Ovary (tissue), 7 donors: ENCODE measurements at regions not wholly inside any gene's neighbourhood (a gene's known extent, or its start where the extent isn't known, plus 50 kb on each side); places are given as distances from the start of the nearest gene placed in this dataset.

ENCODE experiments used
- DNase-seq, 5 donors: peaks; one replicate each; pipeline ENCODE4 v3.0.0-alpha.2; 2019 to 2020
- H3K27ac ChIP-seq, 2 donors: fragments of 200-600 bp; one replicate each; pipeline versions ENCODE4 v1.5.1 to v1.8.0; 2019 to 2022
- H3K27me3 ChIP-seq: fragments of 200-600 bp; one replicate; pipeline ENCODE4 v1.8.0; 2022
- H3K36me3 ChIP-seq: fragments of 200-600 bp; sonication (generic); one replicate; pipeline ENCODE4 v1.5.1; 2019
- H3K4me1 ChIP-seq: one replicate; pipeline ENCODE4 v1.8.1; 2013; ENCODE audit warnings: mild to moderate bottlenecking, moderate library complexity; ENCODE audit not compliant: insufficient read depth
- H3K4me3 ChIP-seq: fragments of 200-600 bp; sonication (generic); one replicate; pipeline ENCODE4 v1.5.1; 2017
- H3K9me3 ChIP-seq, 2 donors: fragments of 200-600 bp in 1 of 2; sonication (generic) in 1 of 2; one replicate each; pipeline versions ENCODE4 v1.5.1 to v1.8.1; 2013 to 2019; ENCODE audit warnings: mild to moderate bottlenecking in 1 of 2, moderate library complexity in 1 of 2
- EP300 ChIP-seq: sonication (generic); formaldehyde crosslinking; IDR thresholded peaks from one replicate; pipeline ENCODE4 v1.6.1; 2017; ENCODE audit warnings: antibody characterized with exemption
- POLR2A ChIP-seq: fragments of 450-650 bp; IDR thresholded peaks from one replicate; pipeline ENCODE4 v1.6.1; 2017; ENCODE audit warnings: antibody characterized with exemption, mild to moderate bottlenecking, moderate library complexity
- WGBS, 3 donors: extraction: QIAGEN DNeasy Blood & Tissue Kit in 1 of 3; methylation state at CpG; one replicate each; pipeline versions ENCODE4 v1.1.5 to v1.1.7; 2013 to 2017; 5-methylcytosine and 5-hydroxymethylcytosine counted together
- intact Hi-C, 4 donors: fragments of 100-400 bp; cut with DNase I; formaldehyde crosslinking; loops; one replicate each; pipeline versions ENCODE4 v1.11.0 to v1.15.1; 2022 to 2023
- TF ChIP-seq, protein P1 (sequence below), 3 donors: fragments of 450-650 bp in 2 of 3; fragments of 200-600 bp in 1 of 3; IDR thresholded peaks; one replicate each; pipeline versions ENCODE4 v1.5.1 to v1.8.0; 2016 to 2022; ENCODE audit warnings: antibody characterized with exemption in 3 of 3, mild to moderate bottlenecking in 1 of 3
- donor health status: DM: no; HTN: no; CAD: no; lungs with moderate emphysema.
- donor health status: DM: no; HTN: no; CAD: no.
- donor health status: Bipolar disorder and iron deficiency.
- donor health status: DM: no; HTN: no; CAD: no.
- donor health status: DM: yes; HTN: yes; CAD: no.

GRCh38 chr5:25909163-25909562, 1129.2 kb downstream of the CDH9 start:
- no peaks in the 10 kb centered on the region for H3K4me1 ChIP-seq
- H3K27me3 ChIP-seq = no peaks in the 10 kb centered on the region
- no peaks in the 10 kb centered on the region for H3K9me3 ChIP-seq
- 94 to 96% (median 95%) methylated on average over 29 of the region's 29 CpGs for WGBS, 3 donors
- TF ChIP-seq, protein P1, sequence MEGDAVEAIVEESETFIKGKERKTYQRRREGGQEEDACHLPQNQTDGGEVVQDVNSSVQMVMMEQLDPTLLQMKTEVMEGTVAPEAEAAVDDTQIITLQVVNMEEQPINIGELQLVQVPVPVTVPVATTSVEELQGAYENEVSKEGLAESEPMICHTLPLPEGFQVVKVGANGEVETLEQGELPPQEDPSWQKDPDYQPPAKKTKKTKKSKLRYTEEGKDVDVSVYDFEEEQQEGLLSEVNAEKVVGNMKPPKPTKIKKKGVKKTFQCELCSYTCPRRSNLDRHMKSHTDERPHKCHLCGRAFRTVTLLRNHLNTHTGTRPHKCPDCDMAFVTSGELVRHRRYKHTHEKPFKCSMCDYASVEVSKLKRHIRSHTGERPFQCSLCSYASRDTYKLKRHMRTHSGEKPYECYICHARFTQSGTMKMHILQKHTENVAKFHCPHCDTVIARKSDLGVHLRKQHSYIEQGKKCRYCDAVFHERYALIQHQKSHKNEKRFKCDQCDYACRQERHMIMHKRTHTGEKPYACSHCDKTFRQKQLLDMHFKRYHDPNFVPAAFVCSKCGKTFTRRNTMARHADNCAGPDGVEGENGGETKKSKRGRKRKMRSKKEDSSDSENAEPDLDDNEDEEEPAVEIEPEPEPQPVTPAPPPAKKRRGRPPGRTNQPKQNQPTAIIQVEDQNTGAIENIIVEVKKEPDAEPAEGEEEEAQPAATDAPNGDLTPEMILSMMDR (IDR thresholded peaks at IDR 0.05) = no peak
- no peak for TF ChIP-seq POLR2A
- no peak for TF ChIP-seq EP300
- no peak overlapping the region for H3K4me3 ChIP-seq
- no peak overlapping the region for H3K27ac ChIP-seq
- no peak for DNase-seq
- no peaks in the 10 kb centered on the region for H3K36me3 ChIP-seq
- intact Hi-C loops = no loop called here

- no peak for TF ChIP-seq EP300
- TF ChIP-seq POLR2A = no peak
- TF ChIP-seq, protein P1 (IDR thresholded peaks at IDR 0.05) = no peak
- intact Hi-C loops = no loop called here
- Histone ChIP-seq H3K4me3 (no peak overlapping the region), H3K27me3 (no peaks in the 10 kb centered on the region), H3K36me3 (no peaks in the 10 kb centered on the region), H3K9me3 (no peaks in the 10 kb centered on the region), H3K27ac (no peak overlapping the region), H3K4me1 (no peaks in the 10 kb centered on the region)
- no peak for DNase-seq
- 84 to 89% (median 88%) methylated on average over 2 of the region's 2 CpGs for WGBS, 3 donors
These were observed 1132.7 kb downstream of the CDH9 start for GRCh38 chr5:25905646-25906045.

DNA sequence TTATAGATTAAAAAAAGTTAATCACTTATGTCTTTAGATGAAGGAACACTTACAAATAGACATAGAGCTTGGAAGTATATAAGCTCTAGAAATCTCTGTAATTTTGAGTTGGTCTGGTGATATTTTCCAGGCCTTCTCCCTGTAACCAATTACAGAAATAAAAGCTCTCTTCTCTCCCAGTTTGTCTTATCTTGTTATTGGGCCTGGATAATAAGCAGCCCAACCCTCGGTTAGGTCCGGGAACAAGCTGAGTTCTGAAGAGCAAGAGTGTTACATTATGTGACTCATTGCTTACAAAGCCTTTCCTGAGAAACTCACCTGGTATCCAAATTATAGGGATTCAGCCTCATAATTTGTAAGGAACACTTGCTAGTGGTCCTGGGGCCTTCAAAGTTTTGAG, 1146.2 kb downstream of the CDH9 start:
- TF ChIP-seq POLR2A (no peak), EP300 (no peak)
- TF ChIP-seq, protein P1 (IDR thresholded peaks at IDR 0.05) = no peak

DNA sequence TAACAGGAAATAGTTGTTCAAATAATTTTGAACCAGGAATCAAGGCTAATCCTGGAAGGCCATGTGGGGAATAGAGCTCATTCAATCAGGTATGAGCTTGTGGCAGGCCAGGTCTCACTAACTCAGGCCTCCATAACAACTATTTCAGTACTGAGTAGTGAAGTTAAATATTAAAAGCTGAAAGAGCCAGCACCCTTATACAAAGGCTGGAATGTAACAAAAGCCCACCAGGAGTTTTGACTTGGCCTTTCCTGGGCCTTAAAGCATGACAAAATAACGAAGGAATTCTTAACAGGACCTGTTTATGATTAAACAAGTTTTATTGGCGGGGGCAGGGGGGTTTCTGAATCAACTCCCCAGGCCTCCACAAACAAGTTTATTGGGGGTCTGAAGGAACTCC, 1146.7 kb downstream of the CDH9 start:
- intact Hi-C loops = no loop called here
- Histone ChIP-seq H3K9me3 (no peaks in the 10 kb centered on the region), H3K4me1 (no peaks in the 10 kb centered on the region), H3K4me3 (no peak overlapping the region), H3K27ac (no peak overlapping the region), H3K27me3 (no peaks in the 10 kb centered on the region), H3K36me3 (no peaks in the 10 kb centered on the region)
- WGBS, 3 donors = 16 to 28% (median 22%) methylated on average over 2 of the region's 2 CpGs
- TF ChIP-seq EP300 (no peak), POLR2A (no peak)
- TF ChIP-seq, protein P1 (IDR thresholded peaks at IDR 0.05) = no peak
- no peak for DNase-seq

More for the DNA sequence above, 1146.2 kb downstream of the CDH9 start:
- DNase-seq = no peak
- WGBS, 3 donors = 5 to 10% (median 9%) methylated on average over 2 of the region's 2 CpGs
- Histone ChIP-seq H3K27ac (no peak overlapping the region), H3K4me3 (no peak overlapping the region), H3K27me3 (no peaks in the 10 kb centered on the region), H3K36me3 (no peaks in the 10 kb centered on the region), H3K4me1 (no peaks in the 10 kb centered on the region), H3K9me3 (no peaks in the 10 kb centered on the region)
- intact Hi-C loops = no loop called here
